HUDEP-2 (cell line): ENCODE measurements at regions not wholly inside any gene's neighbourhood (a gene's known extent, or its start where the extent isn't known, plus 50 kb on each side); places are given as distances from the start of the nearest gene placed in this dataset.
"Not testable (repeated sequence)": the region's sequence is repeated elsewhere in the genome, so short reads cannot be mapped to it uniquely, and the experiment has no call there.

Source experiments
- DNase-seq, 76 experiments: peaks; one replicate each; lab custom pipeline; 2025; ENCODE audit not compliant: unreplicated experiment in 76 of 76; lab: John Stamatoyannopoulos, UW

GRCh38 chr9:108035487-108035886, 545.9 kb upstream of the KLF4 start:
- no peak for DNase-seq

DNA sequence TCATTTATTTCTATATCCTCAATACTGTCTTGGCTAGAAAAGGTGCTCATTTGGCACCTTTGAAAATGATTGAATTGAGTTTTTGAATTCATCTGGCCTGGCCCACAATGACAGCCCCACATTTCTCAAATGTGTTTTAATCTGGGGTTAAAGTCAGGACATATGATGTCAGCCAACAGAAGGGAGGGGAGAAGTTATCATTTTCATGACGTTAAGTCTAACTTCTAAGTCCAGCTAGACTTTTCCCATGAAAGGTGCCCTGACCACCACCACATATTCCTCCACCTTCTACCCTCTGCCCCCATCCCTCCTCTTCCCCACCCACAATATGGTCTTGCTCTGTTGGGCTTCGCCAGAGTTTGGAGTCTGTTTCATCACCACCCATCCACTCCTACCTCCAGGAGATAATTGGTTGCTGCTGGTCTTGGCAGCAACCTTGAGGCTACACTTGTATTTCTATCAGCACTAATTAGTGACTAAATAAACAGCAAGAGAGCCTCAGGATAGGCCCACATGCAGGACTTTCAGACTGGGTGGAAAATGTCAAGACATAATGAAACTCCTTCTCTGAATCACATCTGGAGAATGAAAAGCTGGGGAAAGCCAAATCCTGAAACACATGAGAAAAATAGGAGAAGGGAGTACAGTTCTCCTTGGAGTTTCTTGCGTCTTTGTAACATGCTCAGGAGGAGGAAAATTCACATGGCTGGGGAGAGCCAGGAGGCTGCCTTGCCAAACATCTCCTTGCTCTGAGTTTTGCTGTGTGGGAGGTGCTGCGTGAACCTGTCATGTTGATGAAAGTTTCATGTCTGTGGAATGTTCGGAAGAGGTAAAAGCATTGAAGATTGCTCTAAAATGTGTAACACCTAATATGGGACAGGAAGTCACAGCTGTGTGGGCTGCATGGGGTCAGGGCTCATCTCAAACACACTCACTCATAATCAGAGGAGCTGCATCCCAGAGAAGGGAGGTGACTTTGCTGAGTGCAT, 544.7 kb upstream of the KLF4 start:
- no peak for DNase-seq

DNA sequence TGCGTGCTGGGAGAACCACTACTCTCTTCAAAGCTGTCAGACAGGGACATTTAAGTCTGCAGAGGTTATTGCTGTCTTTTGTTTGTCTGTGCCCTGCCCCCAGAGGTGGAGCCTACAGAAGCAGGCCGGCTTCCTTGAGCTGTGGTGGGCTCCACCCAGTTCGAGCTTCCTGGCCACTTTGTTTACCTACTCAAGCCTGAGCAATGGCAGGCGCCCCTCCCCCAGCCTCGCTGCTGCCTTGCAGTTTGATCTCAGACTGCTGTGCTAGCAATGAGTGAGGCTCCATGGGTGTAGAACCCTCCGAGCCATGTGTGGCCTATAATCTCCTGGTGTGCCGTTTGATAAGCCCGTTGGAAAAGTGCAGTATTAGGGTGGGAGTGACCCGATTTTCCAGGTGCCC, 542.5 kb upstream of the KLF4 start:
- not testable (repeated sequence) for DNase-seq

DNA sequence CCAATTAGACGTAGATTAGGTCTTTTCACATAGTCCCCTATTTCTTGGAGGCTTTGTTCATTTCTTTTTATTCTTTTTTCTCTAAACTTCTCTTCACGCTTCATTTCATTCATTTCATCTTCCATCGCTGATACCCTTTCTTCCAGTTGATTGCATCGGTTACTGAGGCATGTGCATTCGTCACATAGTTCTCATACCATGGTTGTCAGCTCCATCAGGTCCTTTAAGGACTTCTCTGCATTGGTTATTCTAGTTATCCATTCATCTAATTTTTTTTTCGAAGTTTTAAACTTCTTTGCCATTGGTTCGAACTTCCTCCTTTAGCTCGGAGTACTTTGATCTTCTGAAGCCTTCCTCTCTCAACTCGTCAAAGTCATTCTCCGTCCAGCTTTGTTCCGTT, 541.7 kb upstream of the KLF4 start:
- not testable (repeated sequence) for DNase-seq

GRCh38 chr9:108026718-108027117, 537.1 kb upstream of the KLF4 start:
- not testable (repeated sequence) for DNase-seq

GRCh38 chr9:108024604-108025003, 535.0 kb upstream of the KLF4 start:
- no peak for DNase-seq

DNA sequence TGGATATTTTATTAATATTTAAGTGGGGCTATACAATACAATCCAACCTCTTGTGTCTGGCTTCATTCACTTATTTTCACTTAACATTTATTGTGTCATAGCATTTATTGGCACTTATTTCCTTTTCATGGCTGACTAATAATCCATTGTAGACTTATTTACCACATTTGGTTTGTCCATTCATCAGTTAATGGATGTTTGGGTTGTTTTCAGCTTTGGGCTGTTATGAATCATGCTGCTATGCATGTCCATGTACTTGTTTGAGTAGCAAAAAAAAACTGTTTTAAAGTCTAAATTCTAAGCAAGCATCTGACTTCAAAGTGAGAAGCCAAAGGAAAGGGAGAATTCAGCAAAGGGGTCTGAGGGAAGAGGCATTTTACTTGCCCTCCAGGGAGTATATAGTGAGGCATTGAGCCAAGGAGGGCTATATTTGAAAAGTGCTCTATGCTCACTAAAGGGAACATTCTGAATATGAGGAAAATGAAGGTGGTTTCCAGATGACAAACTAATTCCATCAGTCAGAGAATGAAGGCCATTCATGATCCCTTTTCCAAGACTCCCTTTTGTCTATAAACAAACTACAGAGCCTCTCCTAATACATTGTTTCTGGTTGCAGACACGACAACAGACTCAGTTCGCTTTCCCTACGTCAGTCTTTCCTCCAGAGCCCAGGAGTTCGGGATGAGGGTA, 532.8 kb upstream of the KLF4 start:
- DNase-seq = no peak

DNA sequence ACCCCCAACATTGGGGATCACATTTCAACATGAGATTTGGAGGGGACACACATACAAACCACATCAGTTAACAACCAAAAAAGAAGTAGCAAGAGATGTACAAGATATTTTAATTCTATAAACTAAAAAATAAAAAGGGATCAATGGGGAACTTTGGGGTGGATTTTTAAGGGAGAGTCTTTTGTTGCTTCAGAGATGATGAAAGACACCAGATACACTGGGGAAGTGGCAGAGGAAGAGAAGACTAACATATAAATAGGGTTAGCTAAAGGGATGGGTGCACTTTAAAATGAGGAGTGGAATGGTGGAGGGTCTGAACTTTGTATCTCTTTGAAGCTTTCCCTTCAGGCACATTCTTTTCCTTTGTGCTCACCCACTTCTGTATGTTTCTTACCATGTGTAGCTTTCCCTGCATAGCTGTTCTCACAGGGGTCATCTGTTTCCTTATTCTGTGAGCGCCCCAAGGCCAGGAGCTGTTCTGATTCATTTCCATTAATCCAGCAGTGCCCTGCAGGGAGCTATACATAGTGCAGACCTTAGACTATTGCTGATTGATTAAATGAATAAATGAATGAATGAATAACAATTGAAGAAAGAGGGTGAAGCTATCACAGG, 531.6 kb upstream of the KLF4 start:
- no peak for DNase-seq

- DNase-seq = no peak
Measured at GRCh38 chr9:108019821-108020220, 530.3 kb upstream of the KLF4 start.

GRCh38 chr9:108017671-108018070, 528.1 kb upstream of the KLF4 start:
- no peak for DNase-seq

GRCh38 chr9:108016446-108016845, 526.9 kb upstream of the KLF4 start:
- DNase-seq = no peak

- DNase-seq = no peak
Measured at GRCh38 chr9:108015690-108016089, 526.1 kb upstream of the KLF4 start.

- no peak for DNase-seq
Measured at GRCh38 chr9:108014353-108014752, 524.8 kb upstream of the KLF4 start.

DNA sequence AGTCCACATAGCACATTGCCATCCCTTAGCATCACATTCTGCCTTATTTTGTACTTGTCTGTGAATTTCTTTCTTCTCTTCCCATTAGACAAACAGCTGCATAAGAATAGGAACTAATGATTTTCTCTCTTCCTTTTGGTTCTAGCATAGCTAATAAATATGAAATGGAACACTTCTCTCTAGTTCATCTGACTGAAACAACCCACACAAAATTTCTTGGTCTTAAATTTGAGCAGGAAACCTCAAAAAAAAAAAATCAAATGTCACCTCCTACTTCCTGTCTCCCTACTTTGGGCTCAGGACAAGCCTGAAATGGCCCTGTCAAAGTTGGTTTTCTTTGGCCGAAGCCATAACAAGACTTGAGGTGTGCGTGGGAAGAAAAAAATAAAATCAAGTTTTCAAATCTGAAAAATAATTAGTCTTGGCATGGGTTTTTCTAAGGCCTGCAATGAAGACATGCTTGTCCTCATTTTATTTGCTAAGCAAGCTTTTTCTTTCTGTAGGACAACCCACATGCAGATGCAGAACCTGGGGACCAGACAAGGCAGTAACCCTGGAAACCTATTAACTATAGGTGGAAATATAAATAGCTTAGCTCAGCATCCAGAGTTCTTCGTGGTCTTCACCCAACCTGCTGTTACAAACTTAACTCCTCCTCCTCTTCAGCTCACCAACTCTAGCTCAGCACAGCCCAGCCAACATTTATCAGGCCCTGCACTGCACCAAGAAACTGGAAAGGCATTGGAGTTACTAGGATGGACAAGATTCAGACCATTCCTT, 523.5 kb upstream of the KLF4 start:
- no peak for DNase-seq

- DNase-seq = no peak
Measured at GRCh38 chr9:108012405-108012804, 522.8 kb upstream of the KLF4 start.

GRCh38 chr9:108003526-108003925, 514.0 kb upstream of the KLF4 start:
- DNase-seq = no peak

DNA sequence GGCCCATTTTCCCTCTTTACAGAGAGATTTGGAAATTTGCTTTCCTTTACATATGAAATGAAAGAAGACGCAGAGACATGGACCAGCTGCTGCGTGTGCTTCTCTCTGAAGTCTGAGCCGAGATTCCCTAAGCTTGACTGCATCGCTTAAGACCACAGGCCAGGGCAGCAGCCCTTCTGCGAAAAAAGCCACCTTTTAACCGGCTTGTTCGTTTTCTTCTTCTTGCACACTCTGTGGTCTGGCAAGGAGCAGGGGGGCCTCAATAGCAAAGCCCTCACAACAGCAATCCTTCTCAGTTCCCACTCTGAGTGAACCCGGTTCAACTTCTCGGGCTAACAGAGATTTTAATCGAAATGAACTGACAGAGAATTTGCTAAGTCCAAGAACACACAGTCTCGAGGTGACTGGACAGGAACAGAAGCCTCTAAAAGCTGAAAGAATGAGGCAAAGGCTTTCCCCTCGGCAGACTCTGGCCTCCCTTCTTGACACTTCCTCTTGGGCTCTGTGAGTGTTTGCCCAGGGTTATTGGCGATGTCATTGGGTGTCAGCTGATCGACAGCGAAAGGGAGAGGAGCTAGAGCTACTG, 512.9 kb upstream of the KLF4 start:
- no peak for DNase-seq

- no peak for DNase-seq
Measured at GRCh38 chr9:108001237-108001636, 511.7 kb upstream of the KLF4 start.

DNA sequence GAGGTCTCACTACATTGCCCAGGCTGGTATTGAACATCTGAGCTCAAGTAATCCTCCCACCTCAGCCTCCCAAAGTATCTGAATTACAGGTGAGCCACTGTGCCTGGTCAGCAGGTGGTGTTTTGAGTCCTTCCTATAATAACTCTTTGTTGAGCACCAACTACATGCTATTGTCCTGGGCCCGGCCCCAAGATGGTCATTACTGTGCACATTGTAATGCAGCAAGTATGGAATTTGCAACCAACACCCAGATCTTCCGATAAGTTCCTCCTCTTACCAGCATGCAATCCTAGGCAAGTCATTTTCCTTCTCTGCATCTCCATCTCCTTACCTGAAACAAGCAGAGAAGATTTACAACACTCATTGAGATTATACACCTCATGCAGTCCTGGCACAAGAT, 510.3 kb upstream of the KLF4 start:
- DNase-seq = no peak

- DNase-seq = no peak
Measured at GRCh38 chr9:107999011-107999410, 509.4 kb upstream of the KLF4 start.
